ENCODE measurements at regions not wholly inside any gene's neighbourhood (a gene's known extent, or its start where the extent isn't known, plus 50 kb on each side); places are given as distances from the start of the nearest gene placed in this dataset.
A peak's percentile ranks its signal among the peaks of the same experiment; 100 is the strongest.
"Not testable (repeated sequence)": the region's sequence is repeated elsewhere in the genome, so short reads cannot be mapped to it uniquely, and the experiment has no call there.

DNA sequence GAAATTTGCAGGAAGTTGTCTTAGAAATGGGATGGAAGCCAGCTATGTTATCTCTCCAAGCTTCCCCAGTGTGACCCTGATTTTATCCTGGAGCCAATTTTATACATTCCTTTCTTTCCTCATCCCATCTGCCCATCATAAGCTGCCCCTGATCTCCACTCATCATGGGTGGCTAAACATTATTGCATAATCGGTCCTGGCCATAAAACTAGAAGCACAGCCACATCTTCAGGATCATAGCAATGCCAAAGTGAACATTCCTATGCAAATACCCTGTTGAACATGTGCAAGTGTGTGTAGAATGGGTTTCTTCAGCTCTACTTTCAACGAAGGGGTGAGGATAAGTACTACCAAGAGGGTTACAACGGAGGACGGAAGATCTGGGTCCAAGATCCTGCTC is 50.6 kb upstream of the COG2 start:
- DNase-seq (ENCODE audit: low read depth): no peak

DNA sequence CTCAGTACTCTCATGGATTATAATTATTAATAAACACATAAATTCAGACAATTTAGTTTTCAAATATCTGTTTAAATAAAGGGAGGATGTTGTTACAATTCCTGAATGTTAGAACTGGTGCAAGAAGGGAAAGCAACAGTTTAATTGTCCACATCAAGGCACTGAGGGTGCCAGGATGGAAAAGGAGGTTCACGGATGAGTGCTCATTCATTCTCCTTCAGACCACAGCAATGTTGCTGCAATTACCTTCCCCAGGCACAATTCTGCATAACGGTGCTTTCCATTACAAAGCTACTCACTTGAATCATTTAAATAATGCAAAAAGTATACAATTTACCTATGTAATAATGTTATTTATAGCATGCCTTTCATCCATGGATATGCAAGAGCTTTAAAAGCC is 52.3 kb upstream of the COG2 start:
- no peak for DNase-seq (ENCODE audit: low read depth)

DNA sequence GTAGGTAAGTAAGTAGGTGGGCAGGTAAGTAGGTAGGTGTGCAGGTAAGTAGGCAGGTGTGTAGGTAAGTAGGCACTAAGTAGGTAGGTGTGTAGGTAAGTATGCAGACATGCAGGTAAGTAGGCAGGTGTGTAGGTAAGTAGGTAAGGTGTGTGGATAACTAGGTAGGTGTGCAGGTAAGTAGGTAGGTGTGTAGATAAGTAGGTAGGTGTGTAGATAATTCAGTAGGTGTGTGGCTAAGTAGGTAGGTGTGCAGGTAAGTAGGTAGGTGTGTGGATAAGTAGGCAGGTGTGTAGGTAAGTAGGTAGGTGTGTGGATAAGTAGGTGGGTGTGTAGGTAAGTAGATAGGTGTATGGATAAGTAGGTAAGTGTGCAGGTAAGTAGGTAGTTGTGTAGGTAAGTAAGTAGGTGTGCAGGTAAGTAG is 53.9 kb upstream of the COG2 start:
- DNase-seq (ENCODE audit: low read depth): no peak

DNA sequence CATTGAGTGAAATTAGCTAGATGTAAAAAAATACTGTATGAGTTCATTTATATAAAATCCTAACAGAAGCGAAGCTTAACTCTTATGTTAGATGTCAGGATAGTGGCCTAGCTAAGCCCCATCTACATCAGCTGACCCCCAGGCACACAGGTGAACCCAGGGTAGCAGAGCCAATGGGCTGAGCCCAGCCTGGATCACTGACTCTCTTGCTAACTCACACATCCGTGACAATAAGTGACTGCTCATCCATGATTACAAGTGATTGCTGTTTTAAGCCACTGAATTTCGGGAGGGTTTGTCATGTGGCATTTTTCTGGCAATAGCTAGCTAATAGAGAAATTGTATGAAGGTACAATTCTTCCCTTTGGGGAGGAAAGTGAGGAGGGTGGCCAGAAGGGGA is 55.2 kb upstream of the COG2 start:
- DNase-seq (ENCODE audit: low read depth): no peak

DNA sequence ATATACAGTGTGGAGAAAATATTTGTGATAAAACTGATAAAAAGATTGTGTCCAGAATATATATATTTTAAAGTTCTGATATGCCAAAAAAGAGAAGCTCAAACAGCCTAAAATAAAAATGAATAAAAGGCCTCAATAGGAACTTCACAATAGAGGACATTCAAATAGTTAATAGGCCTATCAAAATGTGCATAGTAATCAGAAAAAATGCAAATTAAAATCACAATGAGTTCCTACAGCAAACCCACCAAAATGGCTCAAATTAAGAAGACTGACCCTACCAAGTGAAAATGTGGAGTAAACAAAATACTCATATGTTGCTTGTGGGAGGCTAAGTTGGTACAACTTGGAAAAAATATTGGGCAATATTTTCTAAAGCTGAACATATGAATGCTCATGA is 57.6 kb upstream of the COG2 start:
- no peak for DNase-seq (ENCODE audit: low read depth)

DNA sequence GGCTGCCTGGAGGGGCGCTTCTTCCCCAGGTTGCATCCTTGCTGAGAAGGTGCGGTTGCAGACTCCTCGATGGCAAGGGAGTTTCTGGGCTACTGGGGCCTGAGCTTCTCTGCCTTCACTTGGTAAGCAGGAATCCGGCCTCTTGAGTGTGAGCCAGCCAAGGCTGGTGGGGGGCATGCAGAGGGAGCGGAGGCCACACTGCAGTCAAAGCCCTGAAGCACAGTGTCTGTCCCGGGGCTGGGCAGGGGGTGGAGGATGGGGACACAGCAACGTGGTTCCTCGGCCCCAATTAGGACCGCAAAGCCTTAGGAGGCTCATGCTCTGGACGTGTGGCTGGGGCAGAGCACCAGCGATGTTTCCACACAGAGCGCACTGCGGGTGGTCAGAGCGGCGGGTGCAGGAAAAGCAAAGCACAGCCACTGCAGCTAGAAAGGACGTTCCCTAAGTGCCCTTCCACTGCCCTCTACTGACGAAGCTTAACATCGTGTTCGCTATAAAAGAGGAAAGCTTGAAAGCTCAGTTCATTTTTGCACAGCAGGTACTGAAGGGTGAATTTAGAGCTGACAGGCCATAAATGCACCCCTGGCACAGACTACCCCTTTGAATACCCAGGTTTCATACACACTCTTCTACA is 60.7 kb upstream of the COG2 start:
- no peak for DNase-seq (ENCODE audit: low read depth)

DNA sequence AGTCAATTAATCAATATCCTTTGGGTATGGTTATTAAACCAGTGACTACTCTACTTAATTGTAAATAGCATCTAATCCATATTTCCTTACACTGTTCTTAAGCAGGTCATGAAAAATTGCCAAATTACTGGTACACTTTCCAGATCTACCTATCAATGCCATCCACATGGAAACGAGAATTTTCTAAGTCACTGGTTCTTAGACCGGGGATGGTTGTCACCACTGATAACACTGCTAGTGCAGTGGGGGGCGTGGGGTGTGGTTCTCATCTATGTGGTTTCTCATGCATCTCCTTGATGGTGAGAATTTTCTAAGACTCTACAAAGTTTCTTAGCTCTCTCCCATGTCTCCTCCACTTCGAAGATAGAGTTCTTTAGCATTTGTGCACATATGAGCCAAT is 63.7 kb upstream of the COG2 start:
- DNase-seq (ENCODE audit: low read depth): no peak

DNA sequence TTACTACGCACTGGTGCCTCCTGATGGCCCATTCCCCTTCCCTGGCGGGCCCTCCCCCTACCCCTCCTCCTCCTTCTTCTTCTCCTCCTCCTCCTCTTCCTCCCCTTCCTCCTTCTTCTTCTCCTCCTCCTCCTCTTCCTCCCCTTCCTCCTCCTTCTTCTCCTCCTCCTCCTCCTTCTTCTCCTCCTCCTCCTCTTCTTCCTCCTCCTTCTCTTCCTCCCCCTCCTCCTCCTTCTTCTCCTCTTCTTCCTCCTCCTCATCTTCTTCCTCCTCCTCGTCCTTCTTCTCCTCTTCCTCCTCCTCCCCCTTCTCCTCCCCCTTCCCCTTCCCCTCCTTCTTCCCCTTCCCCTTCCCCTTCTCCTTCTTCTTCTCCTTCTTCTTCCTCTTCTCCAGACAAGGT is 64.7 kb upstream of the COG2 start:
- DNase-seq (ENCODE audit: low read depth): no peak

DNA sequence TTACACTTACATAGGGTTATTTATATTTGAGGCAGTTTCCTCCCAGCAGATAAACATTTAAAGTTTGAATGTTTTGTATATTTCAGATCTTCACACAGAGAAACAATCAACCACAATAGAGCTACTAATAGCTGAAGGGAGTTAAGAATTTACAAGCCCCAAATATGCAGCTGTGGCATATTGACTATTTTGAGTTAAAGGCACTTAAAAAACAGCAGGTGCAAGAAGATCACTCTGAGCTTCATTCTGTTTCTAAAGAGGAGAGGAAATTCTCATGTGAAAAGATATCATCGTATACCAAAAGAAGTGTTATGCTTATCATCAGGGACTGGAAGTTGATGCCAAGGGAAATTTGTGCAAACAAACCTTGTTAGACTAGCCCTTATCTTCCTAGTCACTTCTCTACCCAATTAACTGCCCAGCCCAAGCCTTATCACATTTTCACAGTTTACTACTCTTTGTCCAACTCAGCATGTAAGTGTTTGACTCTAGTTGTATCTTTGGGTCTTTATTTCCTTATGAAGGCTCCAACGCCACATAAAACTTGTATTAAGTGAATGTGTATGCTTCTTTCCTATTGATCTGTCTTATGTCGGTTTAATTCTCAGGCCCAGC is 66.3 kb upstream of the COG2 start:
- DNase-seq (ENCODE audit: low read depth): no peak

DNA sequence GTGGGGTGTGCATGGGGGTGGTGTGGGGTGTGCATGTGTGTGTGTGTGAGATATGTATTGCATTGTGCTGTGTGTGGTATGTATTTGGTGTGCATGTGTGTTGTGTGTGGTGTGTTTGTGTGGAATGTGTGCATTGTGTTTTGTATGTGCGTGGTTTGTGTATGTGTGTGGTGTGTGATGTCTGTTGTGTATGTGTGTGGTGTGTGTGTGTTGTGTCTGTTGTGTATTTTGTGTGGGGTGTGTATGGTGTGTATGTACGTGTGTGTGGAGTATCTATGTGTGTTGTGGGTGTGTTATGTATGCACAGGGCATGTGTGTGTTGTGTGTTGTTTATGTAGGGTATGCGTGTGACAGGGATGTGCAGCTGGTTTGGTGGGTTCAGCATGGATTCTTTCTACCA is 67.8 kb upstream of the COG2 start:
- DNase-seq (ENCODE audit: low read depth): no peak

DNA sequence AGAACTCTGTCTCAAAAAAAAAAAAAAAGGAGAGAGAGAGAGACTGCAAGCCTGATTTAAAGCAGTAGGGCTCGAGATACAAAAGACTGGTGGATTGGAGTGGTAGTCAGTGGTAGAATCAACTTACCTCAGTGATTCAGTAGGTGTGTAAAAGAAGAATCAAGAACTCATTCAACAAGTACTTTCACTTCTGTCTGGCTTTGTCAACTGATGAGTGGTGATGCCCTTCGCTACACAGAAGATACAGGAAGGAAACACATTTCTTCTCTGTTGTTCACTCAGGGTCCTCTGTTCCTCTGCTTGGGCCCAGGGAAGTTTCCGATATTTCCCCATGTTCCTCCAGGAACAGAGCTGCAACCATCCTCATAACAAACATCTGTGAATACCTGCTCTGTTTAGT is 68.6 kb upstream of the COG2 start:
- DNase-seq (ENCODE audit: low read depth): no peak

DNA sequence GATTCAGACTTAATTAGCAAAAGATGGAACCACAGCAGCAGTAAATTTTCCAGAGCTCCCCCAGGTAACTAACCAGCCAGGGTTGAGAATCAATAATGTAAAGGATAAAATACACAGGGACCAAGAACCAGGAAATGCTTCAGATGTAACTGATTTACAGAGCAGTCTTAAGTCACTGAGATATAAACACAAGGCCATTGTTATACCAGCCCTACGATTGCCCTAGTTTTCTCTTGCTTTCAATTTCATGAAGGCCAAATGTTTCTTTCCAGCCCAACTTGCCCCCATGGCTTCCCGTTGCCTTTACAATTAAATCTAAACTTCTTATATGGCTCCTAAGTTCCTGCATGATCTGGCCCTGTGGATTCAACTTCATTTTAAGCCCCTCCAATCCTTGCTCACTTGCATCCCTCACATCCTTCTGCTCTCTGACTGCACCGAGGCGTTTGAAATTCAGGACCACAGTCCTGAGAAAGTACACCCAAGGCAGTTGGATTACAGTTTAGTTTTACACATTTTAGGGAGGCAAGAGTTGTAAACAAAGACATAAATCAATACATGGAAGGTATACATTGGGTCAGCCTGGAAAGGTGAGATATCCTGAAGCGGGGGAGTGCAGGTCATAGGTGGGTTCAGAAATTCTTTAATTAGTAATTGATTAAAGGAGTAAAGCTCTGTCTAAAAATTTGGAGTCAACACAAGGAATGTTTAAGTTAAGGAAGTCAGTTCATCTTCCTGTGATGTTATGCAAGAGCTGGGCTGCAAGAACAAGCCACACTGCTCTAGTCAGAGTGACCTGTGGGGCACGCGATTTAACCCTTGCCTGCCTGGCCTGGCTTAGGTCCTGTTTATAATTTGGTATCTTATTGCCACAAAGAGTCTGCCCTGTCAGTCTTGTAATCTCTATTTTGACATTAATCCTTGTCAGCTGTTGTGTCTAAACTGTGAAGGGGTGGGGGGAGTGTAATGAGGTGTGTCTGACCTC is 69.9 kb upstream of the COG2 start:
- DNase-seq (ENCODE audit: low read depth): no peak

DNA sequence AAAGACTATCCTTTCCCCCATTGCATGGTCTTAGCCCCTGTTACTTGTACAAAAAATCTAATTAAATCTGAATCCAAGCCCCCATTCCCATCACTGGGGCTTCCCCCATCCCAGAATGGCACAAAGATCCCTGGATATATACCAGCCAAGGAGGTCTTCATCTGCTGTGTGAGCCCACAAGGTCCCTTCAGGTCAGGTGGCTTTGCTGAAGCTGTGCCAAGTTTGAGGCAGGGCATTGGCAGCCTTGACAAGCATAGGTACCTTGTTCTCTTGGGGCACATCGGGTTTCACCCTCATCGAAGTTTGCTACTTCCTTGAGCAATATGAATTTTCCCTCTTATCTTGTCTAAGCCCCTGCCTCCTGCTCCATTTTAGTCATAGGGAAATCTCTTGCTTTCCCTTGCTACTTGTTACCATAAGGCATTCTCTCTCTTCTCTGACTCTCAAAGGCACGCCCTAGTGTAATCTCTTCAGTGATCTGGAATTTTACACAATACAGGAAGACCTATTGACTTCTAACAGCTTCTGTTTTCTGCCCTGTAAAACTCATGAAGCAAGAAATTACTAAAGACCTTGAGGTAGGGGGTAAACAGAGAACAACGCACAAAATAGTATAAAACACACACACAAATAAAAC is 71.4 kb upstream of the COG2 start:
- DNase-seq (ENCODE audit: low read depth): no peak

DNA sequence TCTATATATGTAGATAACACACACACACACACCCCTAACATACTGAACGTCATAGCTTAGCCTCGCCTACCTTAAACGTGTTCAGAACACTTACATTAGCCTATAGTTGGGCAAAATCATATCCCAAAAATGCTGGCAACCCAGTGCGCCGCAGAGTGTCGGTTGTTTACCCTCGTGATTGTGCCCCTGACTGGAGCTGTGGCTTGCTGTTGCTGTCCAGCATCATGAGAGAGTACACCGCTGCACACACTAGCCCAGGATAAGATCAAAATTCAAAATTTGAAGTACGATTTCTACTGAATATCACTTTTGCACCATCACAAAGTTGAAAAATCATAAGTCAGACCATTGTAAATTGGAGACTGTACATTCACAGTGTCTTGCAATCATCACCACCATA is 73.1 kb upstream of the COG2 start:
- DNase-seq (ENCODE audit: low read depth): no peak

DNA sequence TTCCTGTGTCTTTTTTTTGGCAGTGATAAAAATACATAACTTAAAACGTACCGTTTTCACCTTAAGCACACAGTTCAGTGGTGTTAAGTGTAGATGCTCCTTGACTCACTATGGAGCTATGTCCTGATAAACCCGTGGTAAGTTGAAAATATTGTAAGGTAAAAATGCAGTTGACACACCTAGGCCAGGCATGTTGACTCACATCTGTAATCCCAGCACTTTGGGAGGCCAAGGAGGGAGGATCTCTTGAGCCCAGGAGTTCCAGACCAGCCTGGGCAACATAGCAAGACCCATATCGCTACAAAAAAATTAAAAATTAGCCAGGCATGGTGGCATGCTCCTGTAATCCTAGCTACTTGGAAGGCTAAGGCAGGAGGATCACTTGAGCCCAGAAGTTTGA is 73.6 kb upstream of the COG2 start:
- DNase-seq (ENCODE audit: low read depth): no peak

DNA sequence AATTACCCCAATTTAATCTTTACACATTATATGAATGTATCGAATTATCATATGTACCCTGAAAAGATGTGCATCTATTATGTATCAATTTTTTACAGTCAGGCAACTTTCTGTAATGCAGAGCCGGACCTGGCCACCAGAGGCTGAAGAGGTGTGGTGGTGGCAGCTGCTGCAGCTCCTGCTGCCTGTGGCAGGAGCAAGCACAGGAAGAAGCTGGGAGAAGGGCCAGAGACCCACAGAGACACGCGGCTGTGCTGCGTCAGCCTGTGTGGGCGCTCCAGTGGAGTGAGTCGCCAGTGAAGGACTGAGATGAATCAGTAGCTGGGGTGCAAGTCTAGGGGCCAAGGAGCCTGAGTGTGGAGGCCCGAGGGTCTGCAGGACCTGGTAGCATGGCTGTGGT is 74.3 kb upstream of the COG2 start:
- DNase-seq (ENCODE audit: low read depth): peak; percentile 5

DNA sequence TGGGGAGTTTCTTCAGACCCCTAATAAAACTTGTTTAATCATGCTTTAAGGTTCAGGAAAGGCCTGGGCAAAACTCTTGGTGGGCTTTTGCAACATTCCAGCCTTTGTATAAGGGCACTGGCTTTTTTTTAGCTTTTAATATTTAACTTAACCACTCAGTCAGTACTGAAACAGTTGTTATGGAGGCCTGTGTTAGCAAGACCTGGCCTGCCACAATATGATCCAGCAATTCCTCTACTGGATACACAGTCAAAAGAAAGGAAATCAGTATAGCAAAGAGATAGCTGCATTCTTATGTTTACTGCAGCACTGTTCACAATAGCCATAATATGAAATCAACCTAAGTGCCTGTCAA is 75.1 kb upstream of the COG2 start:
- DNase-seq (ENCODE audit: low read depth): no peak

DNA sequence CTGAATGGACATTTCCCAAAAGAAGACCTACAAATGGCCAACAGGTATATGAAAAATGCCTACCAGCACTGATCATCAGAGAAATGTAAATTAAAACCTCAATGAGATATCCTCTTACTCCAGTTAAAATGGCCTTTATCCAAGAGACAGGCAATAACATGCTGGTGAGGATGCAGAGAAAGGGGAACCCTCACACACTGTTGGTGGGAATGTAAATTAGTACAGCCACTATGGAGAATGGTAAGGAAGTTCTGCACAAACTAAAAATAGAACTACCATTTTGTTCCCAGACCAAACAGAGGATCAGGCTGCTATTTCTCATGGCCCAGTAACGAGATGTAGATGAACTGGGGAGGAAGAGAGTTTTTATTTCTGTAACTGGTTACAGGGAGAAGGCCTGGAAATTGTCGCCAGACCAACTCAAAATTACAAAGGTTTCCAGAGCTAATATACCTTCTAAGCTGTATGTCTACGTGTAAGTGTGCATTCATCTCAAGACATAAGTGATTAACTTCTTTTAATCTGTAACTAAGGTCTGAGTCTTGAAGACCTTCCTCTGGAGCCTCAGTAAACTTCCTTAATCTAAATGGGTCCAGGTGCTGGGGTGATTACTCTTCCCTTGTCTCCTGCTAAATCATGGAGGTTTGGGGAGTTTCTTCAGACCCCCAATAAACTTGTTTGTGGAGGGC is 75.6 kb upstream of the COG2 start:
- not testable (repeated sequence) for DNase-seq (ENCODE audit: low read depth)

DNA sequence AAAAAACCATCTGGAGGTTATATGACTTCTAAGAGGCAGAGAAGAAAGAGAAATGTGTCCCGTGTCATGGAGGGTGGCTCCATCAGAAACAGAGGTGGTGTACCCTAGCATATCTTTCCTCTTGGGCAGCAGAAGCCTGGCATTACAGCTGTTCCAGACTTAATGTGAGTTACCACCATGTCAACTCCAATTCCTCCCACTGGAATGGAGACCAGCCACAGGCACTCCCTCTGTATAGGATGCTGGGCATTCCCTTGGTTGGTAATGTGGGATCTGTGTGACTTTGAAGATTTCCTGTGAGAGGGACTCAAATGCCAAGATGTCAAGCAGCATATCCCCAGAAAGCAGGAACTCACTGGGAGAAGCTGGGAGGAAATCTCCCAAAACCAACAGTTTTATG is 77.1 kb upstream of the COG2 start:
- DNase-seq (ENCODE audit: low read depth): no peak

DNA sequence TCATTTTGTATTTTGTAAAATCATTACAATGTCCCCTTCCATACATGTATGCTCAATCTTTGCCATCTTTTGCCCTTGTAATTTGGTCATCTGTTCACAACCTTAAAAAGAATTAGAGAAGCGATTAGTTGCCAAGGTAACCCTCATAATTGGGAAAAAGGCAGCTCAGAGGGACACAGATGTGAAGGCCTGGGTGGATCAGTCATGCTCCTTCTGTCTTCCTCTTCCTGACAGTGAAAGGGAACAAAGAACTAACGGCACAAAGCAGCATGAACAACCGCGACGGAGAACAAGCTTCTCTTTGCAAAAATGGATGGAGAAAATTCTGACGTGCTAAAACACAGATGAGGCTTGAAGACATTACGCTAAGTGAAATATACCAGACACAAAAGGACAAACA is 78.7 kb upstream of the COG2 start:
- DNase-seq (ENCODE audit: low read depth): no peak

DNA sequence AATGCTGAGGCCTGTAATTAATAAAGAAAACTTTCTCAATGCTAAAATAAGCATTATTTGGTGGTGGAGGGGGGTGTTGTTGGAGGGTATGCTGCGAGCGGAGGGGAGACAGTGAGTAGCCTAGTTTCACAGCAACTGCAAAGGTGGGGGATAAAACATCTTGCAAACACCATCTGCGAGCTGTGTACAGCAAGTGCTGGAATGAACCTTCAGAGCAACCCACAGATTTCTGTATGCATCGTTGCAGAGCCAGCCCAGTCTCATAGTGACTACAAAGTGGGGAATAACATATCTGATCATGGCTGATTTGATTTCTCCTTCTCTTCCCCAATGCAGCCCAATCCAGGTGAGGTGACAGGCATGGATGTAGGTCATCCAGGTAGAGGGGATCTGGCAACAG is 80.7 kb upstream of the COG2 start:
- no peak for DNase-seq (ENCODE audit: low read depth)

DNA sequence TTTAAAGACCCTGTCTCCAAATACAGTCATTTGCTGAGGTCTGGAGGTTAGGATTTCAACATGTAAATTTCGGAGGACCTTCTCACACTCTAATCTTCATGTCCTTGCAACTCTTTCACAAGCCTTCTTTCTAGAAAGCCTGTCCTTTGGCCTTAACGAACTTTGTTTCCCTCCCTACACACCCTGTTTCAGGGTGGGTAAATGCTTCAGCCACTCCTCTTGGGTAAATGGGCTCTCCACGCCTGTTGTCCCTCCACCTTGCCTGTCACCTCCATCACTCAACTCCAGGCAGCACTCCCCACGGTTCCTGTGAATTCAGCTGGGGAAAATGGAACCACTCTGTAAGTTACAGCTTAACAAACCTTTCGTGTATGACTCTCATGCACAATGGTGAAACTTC is 84.0 kb upstream of the COG2 start:
- DNase-seq (ENCODE audit: low read depth): no peak
